Spinal cord (tissue), 9 donors: ENCODE measurements at regions not wholly inside any gene's neighbourhood (a gene's known extent, or its start where the extent isn't known, plus 50 kb on each side); places are given as distances from the start of the nearest gene placed in this dataset.

Source experiments
- DNase-seq, 6 donors: peaks; one replicate each; pipeline versions ENCODE4 v3.0.0 to v3.0.0-alpha.2; 2013 to 2015; ENCODE audit warnings: low spot score in 6 of 6, low read depth in 4 of 6
- H3K27ac ChIP-seq: one replicate; pipeline ENCODE4 v1.5.1; 2013; ENCODE audit warnings: low read depth, low read length, control low read depth
- H3K27me3 ChIP-seq: one replicate; pipeline ENCODE4 v1.6.1; 2013; ENCODE audit warnings: low read length; ENCODE audit not compliant: control insufficient read depth, insufficient read depth
- H3K36me3 ChIP-seq: one replicate; pipeline ENCODE4 v1.6.1; 2013; ENCODE audit warnings: low read length; ENCODE audit not compliant: control insufficient read depth, insufficient read depth
- H3K4me1 ChIP-seq: one replicate; pipeline ENCODE4 v1.6.1; 2013; ENCODE audit warnings: low read length; ENCODE audit not compliant: control insufficient read depth, insufficient read depth
- H3K4me3 ChIP-seq: one replicate; pipeline ENCODE4 v1.5.1; 2013; ENCODE audit warnings: low read depth, low read length, control low read depth
- H3K9me3 ChIP-seq: one replicate; pipeline ENCODE4 v1.6.1; 2013; ENCODE audit warnings: low read length; ENCODE audit not compliant: control insufficient read depth, insufficient read depth
- WGBS: methylation state at CpG from one replicate; pipeline ENCODE4 v1.1.5; 2013; ENCODE audit warnings: missing lambda C conversion rate; ENCODE audit not compliant: insufficient coverage; 5-methylcytosine and 5-hydroxymethylcytosine counted together
- donor health status: healthy.

GRCh38 chr5:117107859-117108258, 533.2 kb upstream of the SEMA6A start:
- Histone ChIP-seq H3K4me3 (no peak overlapping the region), H3K36me3 (no peaks in the 10 kb centered on the region), H3K27ac (no peak overlapping the region), H3K4me1 (no peaks in the 10 kb centered on the region), H3K27me3 (no peaks in the 10 kb centered on the region), H3K9me3 (no peaks in the 10 kb centered on the region)
- no peak for DNase-seq
- WGBS, result 63% methylated on average over 2 of the region's 3 CpGs

- 45% methylated on average over 3 of the region's 4 CpGs for WGBS
- H3K27me3 ChIP-seq, result no peaks in the 10 kb centered on the region
- H3K27ac ChIP-seq, result no peak overlapping the region
- DNase-seq, result peak in 2 of 6 donors; percentile 48 to 62
- H3K4me1 ChIP-seq, result no peaks in the 10 kb centered on the region
- no peak overlapping the region for H3K4me3 ChIP-seq
- no peaks in the 10 kb centered on the region for H3K9me3 ChIP-seq
- H3K36me3 ChIP-seq, result no peaks in the 10 kb centered on the region
Measured at GRCh38 chr5:117103703-117104102, 529.1 kb upstream of the SEMA6A start.

DNA sequence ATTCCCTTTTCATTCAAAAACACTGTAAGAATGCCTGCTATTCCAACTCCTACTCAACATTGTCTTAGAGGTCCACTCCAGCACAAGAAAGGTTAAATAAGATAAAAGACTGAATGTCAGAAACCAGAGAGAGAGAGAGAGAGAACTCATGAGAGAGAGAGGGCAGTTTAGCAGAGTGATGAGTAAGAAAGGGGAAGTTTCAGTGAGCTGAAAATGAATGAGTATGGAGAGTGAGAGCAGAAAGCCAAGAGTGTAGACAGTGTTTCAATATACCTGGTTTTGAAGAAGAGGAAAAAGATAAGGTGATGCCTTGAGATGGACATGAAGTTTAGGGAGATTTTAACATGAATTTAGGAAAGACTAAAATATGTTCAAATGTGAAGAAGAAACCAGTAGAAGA, 528.0 kb upstream of the SEMA6A start:
- H3K36me3 ChIP-seq, result no peaks in the 10 kb centered on the region
- no peaks in the 10 kb centered on the region for H3K9me3 ChIP-seq
- H3K27ac ChIP-seq, result no peak overlapping the region

DNA sequence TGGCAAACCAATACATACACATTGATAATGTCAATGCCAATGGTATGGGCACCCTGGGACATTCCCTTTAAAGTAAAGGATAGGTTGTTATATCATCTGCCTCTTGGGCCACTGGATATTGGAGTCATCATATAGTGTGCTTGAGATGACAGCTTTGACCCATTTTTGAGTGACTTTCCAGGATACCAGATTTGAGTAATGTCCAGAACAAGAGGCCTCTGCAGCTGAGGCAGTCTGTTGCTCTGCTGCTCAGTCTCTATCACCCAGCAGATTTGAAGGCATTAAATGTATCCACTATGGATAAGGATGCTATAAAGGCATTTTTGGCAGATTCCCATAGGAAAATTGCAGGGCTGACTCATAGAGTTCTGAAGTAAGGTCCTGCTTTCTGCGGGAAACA, 525.6 kb upstream of the SEMA6A start:
- 100% methylated on average over 1 of the region's 1 CpG for WGBS
- DNase-seq, result no peak

More for the DNA sequence above, 528.0 kb upstream of the SEMA6A start:
- Histone ChIP-seq H3K27me3 (no peaks in the 10 kb centered on the region), H3K4me1 (no peaks in the 10 kb centered on the region), H3K4me3 (no peak overlapping the region)
- DNase-seq, result no peak

DNA sequence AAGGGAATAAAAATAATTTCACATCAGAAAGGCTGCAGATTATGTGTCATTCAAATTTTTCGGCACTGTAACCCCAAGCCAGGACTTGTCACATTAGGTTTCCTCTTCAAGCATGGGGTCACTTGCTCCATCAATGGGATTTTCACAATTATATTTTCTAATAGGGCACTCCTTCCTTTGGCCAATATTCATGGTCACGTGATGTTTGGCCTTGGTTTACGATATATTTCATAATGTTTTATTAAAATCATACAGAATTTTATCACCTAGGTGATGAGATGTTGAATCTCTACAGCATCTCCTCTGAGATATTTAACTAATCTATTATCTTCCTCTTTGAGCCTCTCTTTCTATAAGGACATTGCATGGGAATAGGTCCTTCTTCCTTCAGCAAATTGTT, 523.5 kb upstream of the SEMA6A start:
- no peaks in the 10 kb centered on the region for H3K27me3 ChIP-seq
- H3K4me1 ChIP-seq, result no peaks in the 10 kb centered on the region
- DNase-seq, result no peak
- no peak overlapping the region for H3K27ac ChIP-seq
- H3K9me3 ChIP-seq, result no peaks in the 10 kb centered on the region
- H3K4me3 ChIP-seq, result no peak overlapping the region
- H3K36me3 ChIP-seq, result no peaks in the 10 kb centered on the region
- 100% methylated on average over 1 of the region's 3 CpGs for WGBS

More for the DNA sequence above, 525.6 kb upstream of the SEMA6A start:
- Histone ChIP-seq H3K4me3 (no peak overlapping the region), H3K27me3 (no peaks in the 10 kb centered on the region), H3K36me3 (no peaks in the 10 kb centered on the region), H3K27ac (no peak overlapping the region), H3K9me3 (no peaks in the 10 kb centered on the region), H3K4me1 (no peaks in the 10 kb centered on the region)

GRCh38 chr5:117095346-117096332, 521.0 kb upstream of the SEMA6A start:
- 24% methylated on average over 3 of the region's 10 CpGs for WGBS
- no peaks in the 10 kb centered on the region for H3K9me3 ChIP-seq
- no peaks in the 10 kb centered on the region for H3K36me3 ChIP-seq
- no peaks in the 10 kb centered on the region for H3K27me3 ChIP-seq
- peak in 2 of 6 donors; percentile 38 to 67 for DNase-seq
- no peaks in the 10 kb centered on the region for H3K4me1 ChIP-seq
- no peak overlapping the region for H3K4me3 ChIP-seq
- H3K27ac ChIP-seq, result no peak overlapping the region

DNA sequence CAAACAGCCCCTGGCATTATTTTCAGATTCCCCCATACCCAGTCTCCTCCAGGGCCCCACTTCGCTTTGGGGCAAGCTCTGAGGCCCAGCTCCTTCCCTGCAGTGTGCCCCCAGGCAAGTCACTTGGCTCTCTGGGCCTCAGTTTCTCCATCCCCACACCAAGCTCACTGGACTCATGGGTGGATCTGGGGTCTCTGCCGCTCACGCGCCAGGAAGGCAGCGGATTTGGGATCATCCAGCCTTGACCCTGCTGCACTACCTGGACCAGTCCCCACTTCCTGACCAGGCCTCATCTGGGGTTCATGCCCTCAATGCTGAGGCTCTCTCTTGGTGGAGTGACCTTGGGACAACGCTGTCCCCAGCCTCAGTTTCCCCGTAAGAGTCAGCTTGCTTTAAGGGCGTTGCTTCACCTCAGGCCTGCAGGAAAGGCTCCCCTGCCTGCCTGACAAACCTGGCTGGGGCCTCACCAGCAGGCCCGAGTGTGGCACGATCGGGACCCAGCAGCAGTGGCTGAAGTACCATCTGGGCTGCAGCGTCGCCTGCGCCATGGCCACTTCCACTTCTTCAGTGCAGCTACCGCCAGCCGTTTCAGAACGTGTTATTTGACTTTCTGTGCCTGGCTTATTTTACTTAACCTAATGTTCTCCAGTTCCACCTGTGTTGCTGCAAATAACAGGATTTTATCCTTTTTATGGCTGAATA, 519.6 kb upstream of the SEMA6A start:
- H3K4me3 ChIP-seq, result no peak overlapping the region
- no peak for DNase-seq
- H3K9me3 ChIP-seq, result no peaks in the 10 kb centered on the region
- H3K36me3 ChIP-seq, result no peaks in the 10 kb centered on the region
- no peaks in the 10 kb centered on the region for H3K27me3 ChIP-seq
- no peak overlapping the region for H3K27ac ChIP-seq
- 97% methylated on average over 17 of the region's 17 CpGs for WGBS
- H3K4me1 ChIP-seq, result no peaks in the 10 kb centered on the region

DNA sequence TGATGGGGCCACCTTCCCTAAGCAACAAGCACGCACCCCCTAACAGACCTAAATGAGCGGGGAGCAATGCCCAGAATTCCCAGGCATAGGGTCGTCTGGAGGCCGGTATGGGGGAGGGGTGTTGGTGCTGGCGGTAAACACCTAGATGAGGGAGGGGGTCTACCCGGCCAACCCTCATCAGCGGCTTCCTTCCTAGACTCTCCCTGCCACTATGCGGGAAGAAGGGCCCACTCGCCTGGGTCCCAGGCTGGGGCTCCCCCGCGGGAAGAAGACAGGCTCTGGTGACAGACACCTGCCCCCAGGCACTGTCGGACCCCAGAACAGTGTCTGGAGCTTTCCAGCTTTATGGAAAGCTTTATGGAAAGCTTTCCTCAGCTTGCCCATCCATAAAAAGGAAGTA, 519.0 kb upstream of the SEMA6A start:
- Histone ChIP-seq H3K27ac (no peak overlapping the region), H3K4me3 (no peak overlapping the region), H3K4me1 (no peaks in the 10 kb centered on the region), H3K27me3 (no peaks in the 10 kb centered on the region), H3K9me3 (no peaks in the 10 kb centered on the region), H3K36me3 (no peaks in the 10 kb centered on the region)
- WGBS, result 93% methylated on average over 6 of the region's 12 CpGs
- DNase-seq, result no peak

GRCh38 chr5:117089001-117089400, 514.4 kb upstream of the SEMA6A start:
- Histone ChIP-seq H3K27ac (no peak overlapping the region), H3K4me3 (no peak overlapping the region), H3K9me3 (no peaks in the 10 kb centered on the region), H3K36me3 (no peaks in the 10 kb centered on the region), H3K27me3 (no peaks in the 10 kb centered on the region), H3K4me1 (no peaks in the 10 kb centered on the region)
- no peak for DNase-seq
- 73% methylated on average over 1 of the region's 2 CpGs for WGBS
